ENCODE measurements at regions not wholly inside any gene's neighbourhood (a gene's known extent, or its start where the extent isn't known, plus 50 kb on each side); places are given as distances from the start of the nearest gene placed in this dataset.

- TF ChIP-seq CTCF (conservative IDR thresholded peaks at IDR 0.05; ENCODE audit: low read depth in 2 of 2) (no peak), EZH2 (IDR thresholded peaks at IDR 0.05; ENCODE audit: low read depth, unreplicated experiment) (no peak), CREB1 (CRISPR knock-in tag; IDR thresholded peaks at IDR 0.05; ENCODE audit: low read depth) (no peak), EZH2phosphoT487 (IDR thresholded peaks at IDR 0.05; ENCODE audit: unreplicated experiment) (no peak), POLR2AphosphoS5 (IDR thresholded peaks at IDR 0.05; ENCODE audit: low read depth) (no peak), JUNB (IDR thresholded peaks at IDR 0.05; ENCODE audit: unreplicated experiment) (no peak)
Measured at GRCh38 chr18:38718365-38718901, 1152.8 kb upstream of the CELF4 start.

All from GM23338 (cell line).